Ascending aorta (tissue), 2 donors: ENCODE measurements at regions not wholly inside any gene's neighbourhood (a gene's known extent, or its start where the extent isn't known, plus 50 kb on each side); places are given as distances from the start of the nearest gene placed in this dataset.

Experiments
- DNase-seq, 2 donors: peaks; one replicate each; pipeline ENCODE4 v3.0.0-alpha.2; 2019; ENCODE audit warnings: low spot score in 2 of 2
- H3K27ac ChIP-seq, 2 donors: fragments of 200-600 bp; sonication (generic); one replicate each; pipeline ENCODE4 v1.5.1; 2016 to 2017; ENCODE audit warnings: mild to moderate bottlenecking in 1 of 2
- H3K27me3 ChIP-seq: fragments of 200-600 bp; sonication (generic); one replicate; pipeline ENCODE4 v1.5.1; 2017
- H3K36me3 ChIP-seq, 2 donors: fragments of 200-600 bp; sonication (generic); one replicate each; pipeline ENCODE4 v1.5.1; 2016
- H3K4me1 ChIP-seq, 2 donors: fragments of 200-600 bp; sonication (generic); one replicate each; pipeline ENCODE4 v1.5.1; 2016 to 2017; ENCODE audit warnings: mild to moderate bottlenecking in 1 of 2
- H3K4me3 ChIP-seq, 2 donors: fragments of 200-600 bp; sonication (generic); one replicate each; pipeline ENCODE4 v1.5.1; 2016 to 2017; ENCODE audit warnings: mild to moderate bottlenecking in 1 of 2
- H3K9me3 ChIP-seq, 2 donors: fragments of 200-600 bp; sonication (generic); one replicate each; pipeline ENCODE4 v1.5.1; 2016
- intact Hi-C: fragments of 100-400 bp; cut with DNase I; formaldehyde crosslinking; loops from one replicate; pipeline ENCODE4 v1.15.1; 2023
- TF ChIP-seq, protein P1 (sequence below), 3 experiments: fragments of 200-600 bp in 2 of 3; fragments of 450-650 bp in 1 of 3; sonication (generic) in 2 of 3; IDR thresholded peaks; one replicate each; pipeline ENCODE4 v1.5.1; 2016 to 2019; ENCODE audit warnings: antibody characterized with exemption in 3 of 3, mild to moderate bottlenecking in 1 of 3, moderate library complexity in 1 of 3

DNA sequence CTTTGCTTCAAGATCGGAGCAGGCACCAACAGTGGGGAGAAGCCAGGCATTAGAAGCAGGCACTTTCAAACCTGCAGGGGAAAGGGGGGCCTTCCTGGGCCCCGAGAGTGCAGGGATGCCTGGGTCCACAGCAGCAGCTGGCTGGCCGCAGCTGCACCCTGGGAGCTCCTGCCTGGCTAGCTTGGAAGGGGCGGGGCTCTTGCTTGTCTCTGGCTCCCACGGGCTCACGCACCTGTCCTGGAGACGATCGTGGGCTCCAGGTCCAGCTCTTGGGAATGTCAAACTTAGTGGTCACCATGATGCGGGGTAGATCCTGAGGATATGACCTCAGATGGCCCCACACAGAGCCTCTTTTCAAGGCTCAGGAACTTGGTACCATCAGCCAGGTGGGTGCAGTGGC lies 1673.2 kb downstream of the LRRC4C start:
- no peaks in the 10 kb centered on the region for H3K9me3 ChIP-seq
- H3K4me3 ChIP-seq, result no peak overlapping the region
- TF ChIP-seq, protein P1, sequence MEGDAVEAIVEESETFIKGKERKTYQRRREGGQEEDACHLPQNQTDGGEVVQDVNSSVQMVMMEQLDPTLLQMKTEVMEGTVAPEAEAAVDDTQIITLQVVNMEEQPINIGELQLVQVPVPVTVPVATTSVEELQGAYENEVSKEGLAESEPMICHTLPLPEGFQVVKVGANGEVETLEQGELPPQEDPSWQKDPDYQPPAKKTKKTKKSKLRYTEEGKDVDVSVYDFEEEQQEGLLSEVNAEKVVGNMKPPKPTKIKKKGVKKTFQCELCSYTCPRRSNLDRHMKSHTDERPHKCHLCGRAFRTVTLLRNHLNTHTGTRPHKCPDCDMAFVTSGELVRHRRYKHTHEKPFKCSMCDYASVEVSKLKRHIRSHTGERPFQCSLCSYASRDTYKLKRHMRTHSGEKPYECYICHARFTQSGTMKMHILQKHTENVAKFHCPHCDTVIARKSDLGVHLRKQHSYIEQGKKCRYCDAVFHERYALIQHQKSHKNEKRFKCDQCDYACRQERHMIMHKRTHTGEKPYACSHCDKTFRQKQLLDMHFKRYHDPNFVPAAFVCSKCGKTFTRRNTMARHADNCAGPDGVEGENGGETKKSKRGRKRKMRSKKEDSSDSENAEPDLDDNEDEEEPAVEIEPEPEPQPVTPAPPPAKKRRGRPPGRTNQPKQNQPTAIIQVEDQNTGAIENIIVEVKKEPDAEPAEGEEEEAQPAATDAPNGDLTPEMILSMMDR (IDR thresholded peaks at IDR 0.05), result no peak
- no peak overlapping the region for H3K27ac ChIP-seq
- intact Hi-C loops, result no loop called here
- DNase-seq, result no peak
- no peaks in the 10 kb centered on the region for H3K27me3 ChIP-seq
- H3K4me1 ChIP-seq, result no peaks in the 10 kb centered on the region
- no peaks in the 10 kb centered on the region for H3K36me3 ChIP-seq

DNA sequence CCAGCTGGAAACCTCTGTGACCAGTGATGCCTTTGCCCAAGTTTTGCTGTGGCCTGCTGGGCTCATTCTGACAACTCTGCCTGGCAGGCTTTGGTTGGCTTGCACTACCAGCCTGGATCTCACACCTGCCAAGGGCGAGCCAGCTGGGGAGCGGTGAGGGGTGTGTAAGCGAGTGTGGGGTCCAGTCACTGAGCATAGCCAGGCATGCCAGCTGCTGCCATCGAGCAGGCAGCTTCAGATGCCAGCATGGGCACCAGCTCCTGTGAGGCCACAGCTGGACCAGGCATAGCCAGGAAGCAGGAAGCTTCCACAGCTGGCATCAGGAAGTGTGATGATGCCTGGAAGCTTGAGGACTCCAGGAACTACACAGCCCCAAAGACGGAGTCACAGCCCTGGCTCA lies 1674.6 kb downstream of the LRRC4C start:
- H3K36me3 ChIP-seq, result no peaks in the 10 kb centered on the region
- H3K4me1 ChIP-seq, result no peaks in the 10 kb centered on the region
- intact Hi-C loops, result no loop called here
- H3K27ac ChIP-seq, result no peak overlapping the region
- TF ChIP-seq, protein P1 (IDR thresholded peaks at IDR 0.05), result no peak
- no peak overlapping the region for H3K4me3 ChIP-seq
- H3K27me3 ChIP-seq, result no peaks in the 10 kb centered on the region
- no peak for DNase-seq
- H3K9me3 ChIP-seq, result no peaks in the 10 kb centered on the region

DNA sequence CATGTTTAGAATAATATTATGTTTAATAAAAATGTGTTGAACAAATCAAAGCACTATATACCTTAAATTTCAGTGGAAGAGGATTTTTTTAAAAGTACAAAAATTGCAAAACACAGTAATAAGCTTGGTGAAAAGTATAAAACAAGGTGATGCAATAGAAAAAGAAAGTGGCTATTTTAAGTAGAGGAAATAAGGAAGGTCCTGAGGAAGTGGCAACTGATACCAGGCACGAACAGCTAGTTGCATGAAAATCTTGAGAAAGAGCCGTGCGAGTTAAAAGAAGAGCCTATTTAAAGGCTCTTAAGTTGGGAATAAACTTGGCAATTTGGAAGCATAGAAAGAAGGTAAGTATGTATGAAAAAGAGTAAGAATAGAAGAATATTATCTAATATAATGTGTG lies 1679.3 kb downstream of the LRRC4C start:
- no peak overlapping the region for H3K4me3 ChIP-seq
- no peaks in the 10 kb centered on the region for H3K27me3 ChIP-seq
- no peak for DNase-seq
- H3K36me3 ChIP-seq, result no peaks in the 10 kb centered on the region
- TF ChIP-seq, protein P1 (IDR thresholded peaks at IDR 0.05), result no peak
- no peak overlapping the region for H3K27ac ChIP-seq
- H3K9me3 ChIP-seq, result no peaks in the 10 kb centered on the region
- no peaks in the 10 kb centered on the region for H3K4me1 ChIP-seq
- intact Hi-C loops, result no loop called here

DNA sequence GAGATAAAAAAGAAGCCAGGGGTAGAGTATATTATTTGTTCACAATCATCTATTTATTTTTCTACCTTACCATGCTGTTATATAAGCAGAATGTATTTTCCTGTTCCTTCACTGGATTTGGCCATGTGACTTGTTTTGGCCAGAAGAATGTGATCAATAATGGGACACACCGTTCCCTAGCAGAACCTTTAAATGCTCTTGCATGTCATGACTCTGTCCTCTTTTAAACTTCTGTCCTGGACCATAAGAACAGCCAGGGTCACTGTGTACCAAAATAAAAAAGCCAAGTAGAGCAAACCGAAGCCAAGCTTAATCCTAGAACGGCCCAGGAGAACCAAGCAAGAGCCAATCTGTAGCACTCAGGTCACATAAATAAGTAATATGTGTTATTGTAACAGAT lies 1682.4 kb downstream of the LRRC4C start:
- H3K27me3 ChIP-seq, result no peaks in the 10 kb centered on the region
- intact Hi-C loops, result no loop called here
- TF ChIP-seq, protein P1 (IDR thresholded peaks at IDR 0.05), result no peak
- no peak for DNase-seq
- no peak overlapping the region for H3K27ac ChIP-seq
- no peak overlapping the region for H3K4me3 ChIP-seq
- H3K4me1 ChIP-seq, result no peaks in the 10 kb centered on the region
- H3K9me3 ChIP-seq, result no peaks in the 10 kb centered on the region
- no peaks in the 10 kb centered on the region for H3K36me3 ChIP-seq

DNA sequence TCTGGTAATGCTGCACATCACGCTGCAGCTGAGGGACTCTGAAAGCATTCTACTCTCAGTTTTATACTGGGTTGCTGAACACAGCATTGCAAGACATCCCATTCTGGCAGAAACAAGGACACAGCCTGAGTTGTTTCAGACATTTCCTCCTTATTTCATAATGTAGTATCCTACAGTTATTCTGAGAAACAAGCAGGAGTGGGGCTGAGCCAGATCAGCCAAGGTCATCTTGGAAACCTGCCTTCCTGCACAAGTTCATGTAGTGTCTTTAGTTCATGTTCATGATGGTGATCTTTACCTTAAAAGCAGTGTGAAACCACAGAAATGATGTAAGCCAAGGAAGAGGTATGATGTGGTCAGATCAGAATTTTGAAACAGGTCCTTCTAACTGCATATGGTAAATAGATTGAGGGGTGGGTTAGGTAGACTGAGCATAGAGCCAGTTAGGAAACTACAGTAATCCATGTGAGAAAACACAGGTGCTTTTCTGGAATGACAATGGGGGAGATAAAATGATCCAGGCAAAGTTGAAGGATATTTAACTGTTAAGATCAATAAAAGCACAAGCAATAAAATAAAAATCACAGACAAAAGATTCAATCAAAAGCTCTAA lies 1686.8 kb downstream of the LRRC4C start:
- no peak for DNase-seq
- no peaks in the 10 kb centered on the region for H3K27me3 ChIP-seq
- H3K4me1 ChIP-seq, result no peaks in the 10 kb centered on the region
- no peaks in the 10 kb centered on the region for H3K9me3 ChIP-seq
- H3K4me3 ChIP-seq, result no peak overlapping the region
- no peak overlapping the region for H3K27ac ChIP-seq
- TF ChIP-seq, protein P1 (IDR thresholded peaks at IDR 0.05), result no peak
- H3K36me3 ChIP-seq, result no peaks in the 10 kb centered on the region
- intact Hi-C loops, result no loop called here

DNA sequence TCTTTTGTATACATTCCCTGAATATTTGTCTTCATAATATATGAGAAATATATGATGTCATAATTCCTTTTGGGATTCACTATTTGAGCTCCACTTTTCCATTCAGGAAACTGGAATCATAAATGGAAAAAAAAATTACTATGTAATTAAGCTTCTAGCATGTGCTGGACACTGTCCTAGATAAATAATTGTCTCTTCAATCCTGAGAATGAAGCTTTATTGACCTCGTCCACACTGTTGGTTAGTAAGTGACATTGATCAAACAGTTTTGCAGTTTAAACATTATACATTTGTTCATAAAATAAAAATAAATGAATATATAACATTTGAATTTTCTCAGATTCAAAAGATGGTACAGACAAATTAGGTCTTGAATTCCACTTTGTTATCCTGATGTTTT lies 1691.2 kb downstream of the LRRC4C start:
- H3K9me3 ChIP-seq, result no peaks in the 10 kb centered on the region
- no peak for DNase-seq
- intact Hi-C loops, result no loop called here

More for the DNA sequence above, 1691.2 kb downstream of the LRRC4C start:
- no peaks in the 10 kb centered on the region for H3K4me1 ChIP-seq
- no peaks in the 10 kb centered on the region for H3K27me3 ChIP-seq
- no peaks in the 10 kb centered on the region for H3K36me3 ChIP-seq
- no peak overlapping the region for H3K27ac ChIP-seq
- TF ChIP-seq, protein P1 (IDR thresholded peaks at IDR 0.05), result no peak
- no peak overlapping the region for H3K4me3 ChIP-seq
